HG03066 (cell line): ENCODE measurements at regions not wholly inside any gene's neighbourhood (a gene's known extent, or its start where the extent isn't known, plus 50 kb on each side); places are given as distances from the start of the nearest gene placed in this dataset.
"Not testable (repeated sequence)": the region's sequence is repeated elsewhere in the genome, so short reads cannot be mapped to it uniquely, and the experiment has no call there.

Source experiments
- ATAC-seq: cut with Tn5 transposase; IDR thresholded peaks from one replicate; pipeline ENCODE4 v1.9.1; 2021; ENCODE audit warnings: low read depth; ENCODE audit not compliant: unreplicated experiment

GRCh38 chrY:22113990-22114389, 68.7 kb downstream of the RBMY1F start:
- ATAC-seq: not testable (repeated sequence)

GRCh38 chrY:22108165-22108564, 74.6 kb downstream of the RBMY1F start:
- ATAC-seq: not testable (repeated sequence)

GRCh38 chrY:22101547-22101946, 81.2 kb downstream of the RBMY1F start:
- ATAC-seq: not testable (repeated sequence)

GRCh38 chrY:22097310-22097709, 85.4 kb downstream of the RBMY1F start:
- ATAC-seq: not testable (repeated sequence)

- ATAC-seq: not testable (repeated sequence)
Measured at GRCh38 chrY:22085975-22086645, 96.6 kb downstream of the RBMY1F start.

GRCh38 chrY:22072270-22072669, 110.5 kb downstream of the RBMY1F start:
- ATAC-seq: not testable (repeated sequence)

GRCh38 chrY:22060149-22060548, 122.6 kb downstream of the RBMY1F start:
- not testable (repeated sequence) for ATAC-seq

GRCh38 chrY:22013010-22013409, 95.2 kb upstream of the RBMY1E start:
- not testable (repeated sequence) for ATAC-seq

- not testable (repeated sequence) for ATAC-seq
Measured at GRCh38 chrY:22001163-22001562, 83.3 kb upstream of the RBMY1E start.

GRCh38 chrY:21987222-21987621, 69.4 kb upstream of the RBMY1E start:
- ATAC-seq: peak; percentile 65

GRCh38 chrY:21980937-21981336, 63.1 kb upstream of the RBMY1E start:
- not testable (repeated sequence) for ATAC-seq

GRCh38 chrY:21980348-21980747, 62.5 kb upstream of the RBMY1E start:
- ATAC-seq: not testable (repeated sequence)

- ATAC-seq: not testable (repeated sequence)
Measured at GRCh38 chrY:21979106-21979505, 61.3 kb upstream of the RBMY1E start.

- ATAC-seq: not testable (repeated sequence)
Measured at GRCh38 chrY:21978204-21978603, 60.4 kb upstream of the RBMY1E start.
